ENCODE measurements at regions not wholly inside any gene's neighbourhood (a gene's known extent, or its start where the extent isn't known, plus 50 kb on each side); places are given as distances from the start of the nearest gene placed in this dataset.

- Histone ChIP-seq H3K36me3 (ENCODE audit: control insufficient read depth, insufficient read depth, low read length) (no peaks in the 10 kb centered on the region), H3K27me3 (ENCODE audit: control insufficient read depth, insufficient read depth, low read length) (no peaks in the 10 kb centered on the region), H3K4me3 (ENCODE audit: low read depth, low read length) (no peak overlapping the region)
- ChIA-PET POLR2A (no interaction called here), CTCF (no interaction called here)
- no peak for DNase-seq (ENCODE audit: low read depth)
- TF ChIP-seq CTCF (IDR thresholded peaks at IDR 0.05; ENCODE audit: insufficient read depth, low read depth, low read length), result no peak
These were observed 268.8 kb upstream of the SMIM31 start for GRCh38 chr4:164485136-164485535.

GRCh38 chr4:164488114-164488513 is 265.8 kb upstream of the SMIM31 start:
- no peak for TF ChIP-seq CTCF (IDR thresholded peaks at IDR 0.05; ENCODE audit: insufficient read depth, low read depth, low read length)
- ChIA-PET CTCF (no interaction called here), POLR2A (no interaction called here)
- Histone ChIP-seq H3K4me3 (ENCODE audit: low read depth, low read length) (no peak overlapping the region), H3K27me3 (ENCODE audit: control insufficient read depth, insufficient read depth, low read length) (no peaks in the 10 kb centered on the region), H3K36me3 (ENCODE audit: control insufficient read depth, insufficient read depth, low read length) (no peaks in the 10 kb centered on the region)
- DNase-seq (ENCODE audit: low read depth), result no peak

GRCh38 chr4:164501074-164501473 is 252.9 kb upstream of the SMIM31 start:
- no peak for DNase-seq (ENCODE audit: low read depth)
- no peaks in the 10 kb centered on the region for H3K36me3 ChIP-seq (ENCODE audit: control insufficient read depth, insufficient read depth, low read length)
- H3K27me3 ChIP-seq (ENCODE audit: control insufficient read depth, insufficient read depth, low read length), result no peaks in the 10 kb centered on the region
- H3K4me3 ChIP-seq (ENCODE audit: low read depth, low read length), result no peak overlapping the region
- ChIA-PET POLR2A (no interaction called here), CTCF (no interaction called here)
- TF ChIP-seq CTCF (IDR thresholded peaks at IDR 0.05; ENCODE audit: insufficient read depth, low read depth, low read length), result no peak

- no peaks in the 10 kb centered on the region for H3K27me3 ChIP-seq (ENCODE audit: control insufficient read depth, insufficient read depth, low read length)
- ChIA-PET POLR2A (no interaction called here), CTCF (no interaction called here)
- no peak for DNase-seq (ENCODE audit: low read depth)
- no peak for TF ChIP-seq CTCF (IDR thresholded peaks at IDR 0.05; ENCODE audit: insufficient read depth, low read depth, low read length)
- no peak overlapping the region for H3K4me3 ChIP-seq (ENCODE audit: low read depth, low read length)
- no peaks in the 10 kb centered on the region for H3K36me3 ChIP-seq (ENCODE audit: control insufficient read depth, insufficient read depth, low read length)
These were observed 250.1 kb upstream of the SMIM31 start for GRCh38 chr4:164503874-164504273.

GRCh38 chr4:164508097-164508496 is 245.8 kb upstream of the SMIM31 start:
- Histone ChIP-seq H3K27me3 (ENCODE audit: control insufficient read depth, insufficient read depth, low read length) (no peaks in the 10 kb centered on the region), H3K36me3 (ENCODE audit: control insufficient read depth, insufficient read depth, low read length) (no peaks in the 10 kb centered on the region), H3K4me3 (ENCODE audit: low read depth, low read length) (no peak overlapping the region)
- CTCF ChIA-PET, result no interaction called here
- POLR2A ChIA-PET, result no interaction called here
- TF ChIP-seq CTCF (IDR thresholded peaks at IDR 0.05; ENCODE audit: insufficient read depth, low read depth, low read length), result no peak
- DNase-seq (ENCODE audit: low read depth), result no peak

Data from BJ (cell line).